HG03039 (cell line): ENCODE measurements at regions not wholly inside any gene's neighbourhood (a gene's known extent, or its start where the extent isn't known, plus 50 kb on each side); places are given as distances from the start of the nearest gene placed in this dataset.
"Not testable (repeated sequence)": the region's sequence is repeated elsewhere in the genome, so short reads cannot be mapped to it uniquely, and the experiment has no call there.

Experiments
- ATAC-seq: cut with Tn5 transposase; IDR thresholded peaks from one replicate; pipeline ENCODE4 v1.9.1; 2021; ENCODE audit warnings: mild to moderate bottlenecking, moderate library complexity; ENCODE audit not compliant: unreplicated experiment

DNA sequence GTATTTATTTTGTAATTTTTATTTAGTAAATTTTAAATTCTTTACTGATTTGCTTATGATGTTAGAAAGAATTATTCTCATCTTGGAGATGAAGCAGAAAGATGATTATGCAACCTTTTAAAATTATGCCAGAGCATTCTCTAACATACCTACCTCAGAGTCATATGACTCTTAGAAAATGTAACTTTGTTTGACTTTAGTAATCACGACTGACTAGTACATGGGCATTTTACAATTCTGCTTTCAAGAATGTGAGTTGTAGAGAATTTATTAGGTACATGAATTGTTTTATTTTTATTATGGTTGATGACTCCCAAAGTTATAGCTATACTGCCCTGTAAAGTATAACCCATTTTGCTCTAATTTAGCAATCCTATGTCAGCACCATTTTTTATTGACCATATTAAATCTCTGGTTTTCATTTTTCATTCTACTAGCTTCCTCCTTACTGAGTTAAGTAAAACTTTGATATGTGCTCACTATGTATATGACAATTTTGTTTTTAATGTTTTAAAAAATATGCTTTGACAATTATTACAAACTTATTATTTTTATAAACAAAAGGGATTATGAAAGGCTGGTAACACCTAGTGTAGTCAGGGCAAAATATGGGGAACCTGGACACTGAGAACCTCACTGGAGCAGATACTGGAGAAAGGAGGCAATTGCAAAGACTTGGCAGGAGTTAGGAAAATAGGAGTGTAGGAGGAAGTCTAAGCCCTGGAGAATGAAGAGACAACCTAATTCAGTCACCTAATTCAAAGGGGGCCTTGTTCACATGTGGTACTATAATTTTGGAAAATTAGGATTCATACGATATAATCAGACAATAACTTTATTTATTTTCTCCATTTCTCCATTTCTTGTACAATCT is 249.7 kb upstream of the DAB2 start:
- no peak for ATAC-seq

DNA sequence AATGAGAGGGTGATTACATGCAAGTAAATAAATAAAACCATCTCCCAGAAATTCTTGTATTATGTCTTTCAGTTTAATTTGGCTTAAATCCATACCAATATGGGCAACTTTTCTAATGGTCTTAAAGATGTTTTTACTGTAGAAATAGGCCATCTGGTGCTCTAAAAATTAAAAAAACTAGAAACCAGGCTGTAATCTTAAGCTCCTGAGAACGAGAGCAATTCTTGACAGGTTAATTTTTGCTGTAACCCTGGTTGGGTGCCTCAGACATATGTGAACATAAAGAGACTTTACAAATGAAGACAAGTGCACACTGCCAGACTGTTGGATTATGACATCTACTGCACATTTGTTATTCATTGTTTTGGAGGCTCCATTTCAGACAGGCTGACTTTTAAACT is 246.8 kb upstream of the DAB2 start:
- ATAC-seq, result no peak

DNA sequence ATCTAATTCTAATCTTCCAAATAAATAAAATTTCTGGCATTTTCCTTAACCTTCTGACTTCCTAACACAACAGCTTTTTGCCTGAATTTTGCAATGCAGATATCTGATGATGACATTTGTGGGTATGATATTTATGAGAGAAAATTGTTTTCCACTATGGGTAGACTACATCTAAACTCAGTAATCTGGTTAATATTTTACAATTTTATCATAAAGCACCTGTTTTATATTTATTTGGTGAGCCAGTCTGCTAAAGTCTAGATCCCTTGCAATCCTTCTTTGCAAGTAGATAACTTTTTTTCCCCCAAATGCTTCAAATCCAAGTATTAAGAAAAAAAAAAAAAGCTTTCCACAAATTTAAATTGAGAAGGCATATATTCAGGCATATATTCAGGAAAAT is 246.2 kb upstream of the DAB2 start:
- ATAC-seq, result no peak

DNA sequence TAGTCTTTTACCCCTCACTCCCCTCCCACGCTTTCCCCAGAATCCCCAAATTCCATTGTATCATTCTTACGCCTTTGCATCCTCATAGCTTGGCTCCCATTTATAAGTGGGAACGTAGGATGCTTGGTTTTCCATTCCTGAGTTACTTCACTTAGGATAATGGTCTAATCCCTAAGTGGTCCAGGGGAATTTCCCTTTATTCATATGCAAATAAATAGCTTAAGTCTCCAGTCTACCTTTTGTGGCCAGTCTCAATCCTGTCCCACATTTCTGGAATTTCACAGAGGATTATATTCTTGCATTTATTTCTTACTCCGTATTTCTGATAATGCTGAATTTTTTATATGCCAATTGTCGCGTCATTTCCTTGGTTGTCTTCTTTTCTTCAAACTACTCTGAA is 245.6 kb upstream of the DAB2 start:
- ATAC-seq, result no peak

DNA sequence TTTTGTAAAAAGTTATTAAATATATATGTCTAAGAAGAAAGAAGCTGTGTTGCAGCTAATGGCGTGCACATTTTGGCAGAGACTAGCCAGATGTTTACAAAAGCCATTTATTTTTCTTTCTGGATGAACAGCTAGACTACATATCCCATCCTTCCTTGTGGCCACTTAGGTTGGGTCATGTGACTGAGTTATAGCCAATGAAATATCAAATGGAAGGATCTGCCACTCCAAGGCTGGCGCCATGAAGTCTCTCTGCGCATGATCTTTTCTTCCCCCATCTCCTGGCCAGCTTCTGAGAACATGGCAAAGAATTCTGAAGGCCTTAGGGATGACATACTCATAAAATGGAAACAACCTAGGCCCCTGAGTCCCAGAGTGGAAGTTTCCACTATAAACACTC is 244.2 kb upstream of the DAB2 start:
- ATAC-seq, result no peak

DNA sequence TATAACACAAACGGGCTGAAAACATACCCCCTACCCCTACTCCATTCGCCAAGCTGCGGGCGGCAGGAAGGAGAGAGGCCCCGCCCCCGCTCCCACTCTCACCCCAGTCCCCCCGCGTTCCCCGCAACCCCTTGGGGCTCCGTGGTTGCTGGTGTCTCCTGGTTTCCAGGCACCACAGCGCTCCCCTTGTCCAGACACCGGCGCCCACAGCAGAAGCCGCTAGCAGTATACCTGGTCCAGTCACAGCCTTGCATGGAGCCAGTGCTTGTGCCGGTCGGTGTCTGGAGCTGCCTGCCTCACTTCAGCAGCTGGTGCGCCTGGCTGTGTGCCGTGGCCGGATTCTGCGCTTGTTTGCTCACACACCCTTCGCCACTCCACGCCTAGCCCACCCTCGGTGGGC is 240.5 kb upstream of the DAB2 start:
- ATAC-seq, result no peak

DNA sequence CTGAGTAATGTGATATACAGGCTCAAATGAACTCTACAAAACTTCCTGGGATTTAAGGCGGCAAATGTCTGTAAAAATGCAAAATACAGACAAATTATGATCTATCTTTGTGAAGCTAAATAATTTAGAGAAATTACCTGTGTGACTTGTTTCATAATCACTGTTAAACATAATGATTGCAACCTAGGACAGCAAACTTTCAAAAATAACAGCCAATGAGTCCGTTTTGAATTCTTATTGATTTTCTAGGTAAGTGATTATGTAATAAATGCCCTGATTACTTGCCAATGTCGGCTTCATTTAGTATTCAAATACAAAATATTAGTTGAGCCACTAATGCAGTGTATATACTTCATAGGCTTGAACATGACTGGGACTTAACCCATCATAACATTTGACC is 238.2 kb upstream of the DAB2 start:
- no peak for ATAC-seq

DNA sequence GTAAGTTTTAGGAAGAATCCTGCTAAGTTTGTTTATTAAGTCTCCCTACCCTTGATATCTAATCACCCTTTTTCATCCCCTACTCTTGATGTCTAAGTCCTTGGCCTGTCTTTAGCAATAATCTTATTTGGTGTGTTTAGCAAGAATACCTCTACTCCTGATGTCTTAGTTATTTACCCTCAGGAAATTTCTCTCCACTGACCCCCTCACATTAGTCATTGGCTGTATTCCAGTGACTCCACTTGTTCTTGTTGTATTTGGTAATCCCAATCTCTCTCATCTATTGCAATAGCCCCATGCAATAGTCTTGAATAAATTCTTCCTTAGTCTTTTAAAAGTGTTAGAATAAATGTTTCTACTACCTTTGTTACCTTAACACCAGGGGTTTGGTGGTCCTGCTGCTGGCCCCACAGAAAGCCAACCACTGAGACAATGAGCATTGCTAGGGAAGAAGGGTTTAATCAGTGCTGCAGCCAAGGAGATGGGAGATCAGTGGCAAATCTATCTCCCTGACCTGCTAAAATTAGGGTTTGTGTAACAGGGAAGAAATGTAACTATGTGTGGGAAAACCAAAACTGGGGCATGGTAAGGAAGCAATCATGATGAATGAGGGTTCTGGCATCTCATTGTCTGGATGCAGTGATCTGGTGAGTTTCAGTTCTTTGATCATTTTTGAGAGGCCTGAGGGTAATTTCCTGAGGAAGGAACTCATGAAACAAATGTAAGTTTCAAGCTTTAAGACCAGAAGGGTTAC is 236.4 kb upstream of the DAB2 start:
- ATAC-seq, result no peak

DNA sequence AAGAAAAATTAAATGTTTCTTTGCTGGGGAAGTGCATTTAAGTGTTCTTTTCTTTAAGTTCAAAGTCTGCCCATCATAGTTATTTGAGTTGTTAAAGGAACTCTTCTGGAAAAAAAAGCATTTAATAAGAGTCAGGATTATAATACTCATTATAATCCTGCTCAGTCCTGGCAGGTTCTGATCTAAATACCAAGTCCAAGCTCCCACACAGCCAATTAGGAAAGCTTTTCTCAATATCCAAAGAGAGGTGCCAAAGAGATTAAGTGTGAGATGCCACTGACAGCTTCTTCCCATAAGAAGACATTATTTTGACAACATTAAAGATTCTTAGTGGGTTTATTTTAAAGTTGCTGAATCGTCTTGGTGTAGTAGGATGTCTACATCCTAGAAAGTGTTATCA is 235.2 kb upstream of the DAB2 start:
- no peak for ATAC-seq

DNA sequence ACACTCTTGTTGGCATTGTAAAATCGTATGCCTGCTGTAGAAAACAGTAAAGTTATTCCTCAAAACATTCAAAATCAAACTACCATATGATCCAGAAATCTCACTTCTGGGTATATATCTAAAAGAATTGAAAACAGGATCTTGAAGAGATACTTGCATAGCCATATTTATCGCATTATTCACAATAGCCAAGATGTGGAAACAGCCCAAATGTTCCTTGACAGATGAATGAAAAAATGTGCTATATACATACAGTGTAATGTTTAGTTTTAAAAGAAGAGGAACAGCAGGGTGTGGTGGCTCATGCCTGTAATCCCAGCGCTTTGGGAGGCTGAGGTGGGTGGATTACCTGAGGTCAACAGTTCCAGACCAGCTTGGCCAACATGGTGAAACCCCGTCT is 234.1 kb upstream of the DAB2 start:
- no peak for ATAC-seq

DNA sequence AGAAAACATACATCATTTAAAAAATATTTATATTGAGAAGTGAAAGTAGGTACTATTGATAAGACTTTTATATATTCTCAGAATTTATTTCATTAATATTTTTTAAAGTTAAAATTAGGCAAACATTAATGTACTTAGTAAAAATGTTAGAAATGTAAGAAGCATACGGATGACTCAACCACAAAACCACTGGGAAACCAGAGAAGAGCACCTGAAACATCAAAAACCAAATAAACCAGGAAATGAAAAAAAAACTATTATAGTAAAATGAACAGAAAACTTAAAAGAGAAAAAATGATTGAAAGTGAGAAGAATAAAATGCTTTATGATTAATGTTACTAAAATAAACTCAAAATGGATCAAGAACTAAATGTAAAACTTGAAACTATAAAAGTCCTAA is 233.2 kb upstream of the DAB2 start:
- ATAC-seq, result no peak

DNA sequence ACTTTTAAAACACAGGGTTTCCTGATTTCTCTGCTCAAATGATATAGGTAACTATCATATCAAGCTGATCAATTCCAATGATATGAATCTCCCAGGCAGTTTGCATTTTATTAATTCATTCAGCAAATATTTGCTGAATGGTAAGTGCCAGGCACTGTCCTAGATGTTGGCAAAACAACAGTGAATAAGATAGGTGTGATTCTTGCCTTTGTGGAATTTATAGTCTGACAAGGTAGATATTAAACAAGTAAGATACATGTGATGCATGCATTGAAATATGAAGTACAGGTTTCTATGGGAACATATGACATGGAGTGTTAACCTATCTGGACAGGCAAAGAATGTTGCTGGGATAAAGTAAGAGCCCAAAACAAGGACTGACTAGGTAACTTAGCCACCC is 231.8 kb upstream of the DAB2 start:
- no peak for ATAC-seq

DNA sequence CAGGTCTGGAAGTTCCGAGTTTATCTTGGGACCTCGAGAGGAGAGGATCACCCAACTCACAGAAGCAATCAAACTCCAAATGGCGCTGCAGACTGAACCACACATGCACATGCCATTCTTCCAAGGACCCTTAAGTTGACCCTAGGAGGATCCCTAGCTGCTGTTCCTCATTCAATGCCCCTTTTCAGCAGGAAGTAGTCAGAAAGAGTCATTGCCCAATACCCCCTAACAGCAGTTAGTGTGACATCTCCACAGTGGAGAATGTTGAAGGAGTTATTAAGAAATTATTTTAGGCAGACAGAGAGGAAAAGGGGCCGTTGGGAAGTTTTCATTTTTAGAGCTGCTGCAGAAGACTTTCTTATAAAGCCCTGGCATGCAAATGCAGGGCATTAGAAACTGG is 229.9 kb upstream of the DAB2 start:
- ATAC-seq, result no peak

DNA sequence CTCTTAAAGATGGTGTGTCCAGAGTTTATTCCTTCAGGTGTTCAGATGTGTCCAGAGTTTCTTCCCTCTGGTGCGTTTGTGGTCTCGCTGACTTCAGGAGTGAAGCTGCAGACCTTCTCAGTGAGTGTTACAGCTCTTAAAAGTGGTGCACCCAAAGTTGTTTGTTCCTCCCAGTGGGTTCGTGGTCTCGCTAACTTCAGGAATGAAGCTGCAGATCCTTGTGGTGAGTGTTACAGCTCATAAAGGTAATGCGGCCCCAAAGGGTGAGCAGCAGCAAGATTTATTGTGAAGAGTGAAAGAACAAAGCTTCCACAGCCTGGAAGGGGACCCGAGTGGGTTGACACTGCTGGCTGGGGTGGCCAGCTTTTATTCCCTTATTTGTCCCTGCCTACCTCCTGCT is 227.7 kb upstream of the DAB2 start:
- ATAC-seq, result not testable (repeated sequence)

DNA sequence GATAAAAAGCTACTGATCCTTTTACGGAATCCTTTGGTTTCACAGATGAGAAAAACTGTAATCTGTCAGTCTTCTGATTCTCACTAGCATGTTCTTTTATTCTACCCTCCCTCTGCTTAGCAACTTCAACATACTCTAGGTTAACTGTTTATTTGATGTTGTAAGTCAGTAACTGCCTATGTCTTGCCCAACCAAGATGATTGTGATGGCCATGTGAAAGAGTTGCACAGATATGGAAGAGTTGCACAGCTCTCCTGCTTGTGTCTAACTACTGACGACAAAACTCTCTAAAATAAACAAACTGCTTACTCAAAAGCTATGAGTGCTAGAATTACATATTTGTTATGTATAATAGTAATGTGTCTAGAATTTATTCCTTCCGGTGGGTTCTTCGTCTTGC is 227.3 kb upstream of the DAB2 start:
- no peak for ATAC-seq

DNA sequence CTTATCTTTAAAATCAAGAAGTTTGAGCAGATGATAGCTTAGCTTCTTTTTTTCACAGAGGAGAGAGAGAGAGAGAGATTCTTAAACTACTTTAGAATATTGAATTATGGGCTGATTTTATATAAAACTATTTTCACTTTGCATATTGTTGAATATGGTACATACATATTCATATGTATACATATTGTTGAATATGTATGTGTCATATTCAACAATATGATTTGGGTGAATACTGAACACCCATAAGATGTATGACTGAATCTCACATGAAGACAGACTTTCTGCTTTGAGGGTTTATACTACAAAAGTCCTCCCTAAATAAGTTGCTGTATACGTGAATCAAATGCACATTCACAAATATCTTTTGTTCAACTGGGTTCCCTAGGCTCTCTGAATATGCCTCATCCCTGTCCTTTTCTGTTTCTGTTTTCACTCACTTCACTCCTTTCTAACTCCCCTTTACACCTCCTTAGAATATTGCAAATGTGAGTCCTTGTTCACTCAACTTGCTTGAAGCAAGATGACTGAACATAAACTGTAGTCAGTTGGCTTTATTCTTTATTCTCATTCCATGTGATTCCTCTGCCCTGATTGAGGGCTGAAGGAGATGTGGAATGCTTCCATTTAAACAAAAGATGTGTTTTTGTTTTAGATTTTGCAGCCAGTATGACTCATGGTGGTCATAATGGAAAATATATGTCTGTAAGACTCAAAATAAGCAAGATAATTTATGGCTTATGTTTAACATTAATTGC is 225.4 kb upstream of the DAB2 start:
- ATAC-seq, result no peak

DNA sequence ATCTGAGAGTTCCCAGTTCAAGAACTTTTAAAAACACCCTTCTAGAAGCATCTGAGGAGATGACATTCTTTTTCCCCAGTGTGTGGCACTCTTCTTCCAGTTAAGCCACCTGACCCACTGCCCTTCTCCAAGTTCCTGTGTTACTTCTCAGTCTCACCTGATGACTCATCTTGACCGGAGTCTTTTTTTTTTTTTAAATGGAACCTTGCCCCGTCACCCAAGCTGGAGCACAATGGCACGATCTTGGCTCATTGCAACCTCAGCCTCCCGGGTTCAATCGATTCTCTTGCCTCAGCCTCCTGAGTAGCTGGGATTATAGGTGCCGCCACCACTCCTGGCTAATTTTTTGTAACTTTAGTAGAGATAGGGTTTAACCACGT is 224.1 kb upstream of the DAB2 start:
- ATAC-seq, result no peak

DNA sequence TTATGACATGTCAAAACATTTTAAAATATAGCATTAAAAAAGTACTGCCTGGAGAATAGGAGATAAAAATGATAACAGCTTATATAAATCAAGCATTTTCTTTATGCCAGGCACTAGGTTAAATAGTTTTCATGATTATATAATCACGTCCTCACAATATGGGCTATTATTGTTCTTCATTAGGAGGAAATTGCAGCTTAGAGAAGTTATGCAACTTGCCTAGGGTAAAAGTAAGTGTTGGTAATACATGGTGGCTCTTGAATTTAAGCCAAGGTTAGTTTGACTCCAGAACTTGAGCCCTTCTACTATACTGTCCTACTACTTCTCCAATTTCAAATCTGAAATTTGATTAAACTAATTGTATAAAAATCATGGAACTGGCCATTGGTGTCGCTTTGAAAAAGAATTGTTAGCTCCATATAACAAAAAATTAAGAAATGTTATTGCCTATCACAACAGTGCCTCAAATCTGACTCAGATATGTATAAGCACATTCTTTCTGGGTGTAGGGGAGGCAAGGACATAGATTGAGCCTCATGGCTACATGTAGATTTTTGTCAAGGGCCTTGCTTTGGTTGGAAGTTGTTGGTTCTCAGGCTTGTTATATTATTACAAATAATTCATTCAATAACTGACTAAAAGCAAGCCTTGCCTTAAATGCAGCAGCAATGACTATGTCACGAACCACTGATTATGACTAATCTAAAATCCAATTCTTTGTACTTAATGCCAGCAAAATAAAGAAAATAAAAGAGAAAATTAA is 223.5 kb upstream of the DAB2 start:
- no peak for ATAC-seq

DNA sequence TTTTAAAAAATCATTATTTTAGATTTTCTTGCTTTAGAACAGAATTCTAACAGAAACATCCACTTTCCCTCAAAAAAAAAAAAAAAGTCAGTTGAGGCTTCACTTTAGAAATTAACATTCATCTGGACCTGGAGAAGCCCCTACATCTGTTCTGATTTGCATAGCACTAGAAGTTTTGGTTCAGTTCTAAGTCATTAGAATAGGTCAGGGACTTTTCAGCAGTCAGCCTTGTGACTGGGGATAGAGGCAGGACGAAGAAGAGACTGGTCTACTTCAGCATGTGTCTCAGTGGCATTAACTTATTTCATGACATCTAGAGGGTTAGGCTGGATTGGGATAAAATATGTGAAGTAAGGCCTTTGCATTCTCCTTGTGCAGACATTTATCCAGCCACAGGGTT is 215.8 kb upstream of the DAB2 start:
- ATAC-seq, result peak; percentile 97

DNA sequence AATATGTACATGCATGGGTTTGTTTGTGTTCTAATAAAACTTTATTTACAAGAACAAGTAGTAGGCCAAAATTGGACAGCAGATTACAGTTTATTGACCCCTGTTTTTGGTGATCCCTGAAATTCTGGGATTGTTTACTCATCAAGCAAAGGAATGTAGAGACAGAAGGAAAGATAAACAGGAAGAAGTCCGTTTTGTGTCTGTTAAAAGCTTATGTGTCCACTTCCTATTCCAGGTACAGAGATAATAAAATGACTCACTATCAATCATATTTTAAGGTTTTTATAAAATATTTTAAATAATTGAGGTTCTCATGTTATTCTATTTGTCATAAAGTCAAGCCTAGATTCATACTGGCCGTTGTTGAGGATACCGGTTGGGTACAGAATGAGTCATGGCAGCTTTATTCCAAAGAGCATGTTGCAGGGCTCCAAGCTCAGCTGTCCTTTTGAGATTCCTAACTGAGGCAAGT is 214.9 kb upstream of the DAB2 start:
- ATAC-seq, result no peak

DNA sequence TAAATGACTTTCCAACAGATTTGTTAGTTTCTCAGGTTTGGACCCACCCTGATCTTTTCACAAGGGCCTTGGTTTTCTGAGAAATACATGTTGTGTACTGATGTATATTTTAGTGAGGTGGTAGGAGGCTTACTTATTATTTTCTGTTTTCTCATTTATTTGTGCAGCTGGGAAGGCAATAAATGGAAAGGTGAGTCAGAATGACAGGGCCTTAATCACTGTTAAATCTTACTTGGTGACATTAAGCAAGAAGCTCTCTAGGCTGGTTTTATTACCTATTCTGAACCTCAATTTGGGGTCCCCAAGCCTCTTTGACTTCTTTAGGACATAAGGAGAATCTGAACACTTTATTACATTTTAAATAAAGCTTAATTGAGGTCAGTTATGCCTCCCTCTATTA is 214.0 kb upstream of the DAB2 start:
- ATAC-seq, result no peak
